Sigmoid colon (tissue), 4 donors: ENCODE measurements at regions not wholly inside any gene's neighbourhood (a gene's known extent, or its start where the extent isn't known, plus 50 kb on each side); places are given as distances from the start of the nearest gene placed in this dataset.
"Not testable (repeated sequence)": the region's sequence is repeated elsewhere in the genome, so short reads cannot be mapped to it uniquely, and the experiment has no call there.

Source experiments
- CTCF ChIP-seq, 4 experiments: fragments of 450-650 bp in 3 of 4; fragments of 200-600 bp in 1 of 4; IDR thresholded peaks; one replicate each; pipeline ENCODE4 v1.5.1; 2016 to 2019; ENCODE audit warnings: antibody characterized with exemption in 4 of 4, mild to moderate bottlenecking in 3 of 4, moderate library complexity in 2 of 4
- EP300 ChIP-seq, 4 donors: sonication (generic); formaldehyde crosslinking; IDR thresholded peaks; one replicate each; pipeline ENCODE4 v1.6.1; 2017; ENCODE audit warnings: antibody characterized with exemption in 4 of 4
- POLR2A ChIP-seq, 2 donors: fragments of 450-650 bp; IDR thresholded peaks; one replicate each; pipeline ENCODE4 v1.6.1; 2016; ENCODE audit warnings: antibody characterized with exemption in 2 of 2, mild to moderate bottlenecking in 2 of 2, moderate library complexity in 2 of 2
- POLR2AphosphoS5 ChIP-seq, 4 donors: sonication (generic); formaldehyde crosslinking; IDR thresholded peaks; one replicate each; pipeline ENCODE4 v1.6.1; 2017; ENCODE audit warnings: antibody characterized with exemption in 4 of 4

- TF ChIP-seq CTCF, POLR2A, POLR2AphosphoS5, EP300 (IDR thresholded peaks at IDR 0.05): not testable (repeated sequence)
Measured at GRCh38 chr7:76771980-76772379, 144.9 kb upstream of the POMZP3 start.
